Stimulated activated naive CD8-positive, alpha-beta T cell treated with anti-CD3 and anti-CD28 coated beads, Interleukin-15, Interleukin-2, amounts not matched to agents 100 ng/mL and 50 ng/mL, for 24 hours (primary cell): ENCODE measurements at regions not wholly inside any gene's neighbourhood (a gene's known extent, or its start where the extent isn't known, plus 50 kb on each side); places are given as distances from the start of the nearest gene placed in this dataset.

ENCODE experiments used
- H3K27ac Mint-ChIP-seq: one replicate; pipeline ENCODE4 v1.8.0; 2021; ENCODE audit warnings: mild to moderate bottlenecking, mixed read lengths
- H3K27me3 Mint-ChIP-seq: one replicate; pipeline ENCODE4 v1.8.0; 2021; ENCODE audit warnings: mixed read lengths
- H3K36me3 Mint-ChIP-seq: one replicate; pipeline ENCODE4 v1.8.0; 2021; ENCODE audit warnings: low read depth, mixed read lengths
- H3K4me1 Mint-ChIP-seq: one replicate; pipeline ENCODE4 v1.8.0; 2021; ENCODE audit warnings: low read depth, mixed read lengths
- H3K4me3 Mint-ChIP-seq: one replicate; pipeline ENCODE4 v1.8.0; 2021; ENCODE audit warnings: mild to moderate bottlenecking, mixed read lengths
- H3K9me3 Mint-ChIP-seq: one replicate; pipeline ENCODE4 v1.8.0; 2021; ENCODE audit warnings: mixed read lengths

DNA sequence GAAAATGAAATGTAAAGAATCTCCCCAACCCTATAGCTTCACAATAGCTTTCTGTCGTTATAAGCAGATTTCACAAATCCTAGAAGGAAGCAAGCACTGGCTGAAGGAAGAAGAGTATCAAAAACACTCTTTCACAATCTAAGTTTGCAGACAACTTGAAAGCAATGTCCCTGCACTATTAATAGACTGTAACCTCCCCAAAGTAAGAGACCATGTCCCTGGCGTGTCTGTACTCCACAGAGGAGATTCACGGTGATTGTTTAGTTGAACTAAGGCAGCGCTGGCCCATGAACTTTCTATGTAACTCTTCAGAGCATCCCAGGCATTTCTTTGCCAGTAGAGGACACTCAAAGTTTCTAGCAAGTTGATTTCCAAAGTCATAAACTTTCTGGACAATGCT, 128.0 kb upstream of the HNRNPA3 start:
- H3K4me3 Mint-ChIP-seq = no peak overlapping the region
- H3K27me3 Mint-ChIP-seq = peaks cover 13% of the 10 kb centered on the region
- H3K36me3 Mint-ChIP-seq = no peaks in the 10 kb centered on the region
- H3K27ac Mint-ChIP-seq = no peak overlapping the region
- H3K4me1 Mint-ChIP-seq = no peaks in the 10 kb centered on the region
- H3K9me3 Mint-ChIP-seq = no peaks in the 10 kb centered on the region

GRCh38 chr2:177088529-177088928, 124.1 kb upstream of the HNRNPA3 start:
- Mint-ChIP-seq H3K9me3 (no peaks in the 10 kb centered on the region), H3K4me3 (no peak overlapping the region), H3K27me3 (peaks cover 19% of the 10 kb centered on the region), H3K27ac (no peak overlapping the region), H3K36me3 (no peaks in the 10 kb centered on the region), H3K4me1 (no peaks in the 10 kb centered on the region)

- H3K36me3 Mint-ChIP-seq = no peaks in the 10 kb centered on the region
- H3K27ac Mint-ChIP-seq = no peak overlapping the region
- no peaks in the 10 kb centered on the region for H3K4me1 Mint-ChIP-seq
- no peak overlapping the region for H3K4me3 Mint-ChIP-seq
- no peaks in the 10 kb centered on the region for H3K9me3 Mint-ChIP-seq
- H3K27me3 Mint-ChIP-seq = peaks cover 24% of the 10 kb centered on the region
Observed at GRCh38 chr2:177090967-177091366, 121.6 kb upstream of the HNRNPA3 start.

- Mint-ChIP-seq H3K4me1 (no peaks in the 10 kb centered on the region), H3K4me3 (no peak overlapping the region), H3K27ac (no peak overlapping the region), H3K27me3 (peaks cover 30% of the 10 kb centered on the region), H3K36me3 (no peaks in the 10 kb centered on the region), H3K9me3 (no peaks in the 10 kb centered on the region)
Observed at GRCh38 chr2:177093371-177093770, 119.2 kb upstream of the HNRNPA3 start.

DNA sequence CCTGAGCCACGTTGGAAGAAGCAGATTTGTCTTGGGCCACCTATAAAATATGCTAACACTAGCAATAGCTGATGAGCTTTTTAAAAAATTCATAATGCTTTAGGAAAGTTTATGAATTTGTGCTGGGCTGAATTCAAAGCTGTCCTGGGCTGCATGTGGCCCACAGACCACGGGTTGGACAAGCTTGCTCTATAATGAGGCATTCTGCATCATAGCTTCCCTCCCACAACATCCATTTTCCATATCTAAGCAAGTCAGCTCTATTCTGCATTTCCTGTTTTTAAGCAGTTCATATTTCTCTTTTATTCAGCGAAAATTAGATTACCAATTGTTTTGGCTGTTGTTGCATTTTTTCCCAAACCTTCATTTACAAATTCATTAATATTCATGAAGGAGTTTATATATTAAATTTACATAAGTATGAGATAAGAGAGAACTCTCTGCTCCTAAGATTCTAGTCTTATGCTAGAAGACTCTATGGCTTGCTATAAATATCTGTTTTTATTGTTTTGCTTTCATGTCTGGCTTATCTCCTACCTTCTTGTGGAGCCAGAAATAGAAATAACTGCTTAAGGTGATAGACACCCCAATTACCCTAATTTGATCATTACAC, 114.5 kb upstream of the HNRNPA3 start:
- Mint-ChIP-seq H3K36me3 (no peaks in the 10 kb centered on the region), H3K4me3 (no peak overlapping the region), H3K27ac (no peak overlapping the region), H3K4me1 (no peaks in the 10 kb centered on the region), H3K9me3 (peaks cover 5% of the 10 kb centered on the region), H3K27me3 (peaks cover 20% of the 10 kb centered on the region)

- no peaks in the 10 kb centered on the region for H3K36me3 Mint-ChIP-seq
- H3K4me1 Mint-ChIP-seq = no peaks in the 10 kb centered on the region
- no peak overlapping the region for H3K27ac Mint-ChIP-seq
- peaks cover 5% of the 10 kb centered on the region for H3K9me3 Mint-ChIP-seq
- no peak overlapping the region for H3K4me3 Mint-ChIP-seq
- H3K27me3 Mint-ChIP-seq = peaks cover 9% of the 10 kb centered on the region
Observed at GRCh38 chr2:177101930-177102329, 110.7 kb upstream of the HNRNPA3 start.

GRCh38 chr2:177106212-177106611, 106.4 kb upstream of the HNRNPA3 start:
- H3K36me3 Mint-ChIP-seq = no peaks in the 10 kb centered on the region
- peaks cover 5% of the 10 kb centered on the region for H3K9me3 Mint-ChIP-seq
- H3K27ac Mint-ChIP-seq = no peak overlapping the region
- no peaks in the 10 kb centered on the region for H3K4me1 Mint-ChIP-seq
- no peak overlapping the region for H3K4me3 Mint-ChIP-seq
- H3K27me3 Mint-ChIP-seq = peaks cover 7% of the 10 kb centered on the region

DNA sequence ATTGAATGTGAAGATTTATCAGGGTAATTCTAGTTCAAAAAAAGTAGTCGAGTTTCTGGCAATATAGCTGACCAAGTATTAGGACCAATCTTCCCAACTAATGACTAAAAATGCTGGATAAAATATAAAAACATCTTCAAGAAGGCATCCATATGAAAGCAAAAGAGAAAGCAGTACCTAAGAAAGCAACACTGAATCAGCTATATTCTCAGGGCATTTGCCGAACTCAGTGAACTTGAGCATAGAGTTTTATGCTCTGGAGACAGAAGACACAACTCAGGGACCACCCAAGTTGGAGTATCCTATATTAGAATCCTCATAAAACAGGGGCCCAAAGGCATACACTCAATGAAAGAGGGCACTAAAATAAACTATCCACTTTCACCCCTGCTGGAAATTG, 103.7 kb upstream of the HNRNPA3 start:
- peaks cover 7% of the 10 kb centered on the region for H3K27me3 Mint-ChIP-seq
- H3K4me3 Mint-ChIP-seq = no peak overlapping the region
- H3K9me3 Mint-ChIP-seq = no peaks in the 10 kb centered on the region
- H3K4me1 Mint-ChIP-seq = no peaks in the 10 kb centered on the region
- H3K27ac Mint-ChIP-seq = no peak overlapping the region
- no peaks in the 10 kb centered on the region for H3K36me3 Mint-ChIP-seq

GRCh38 chr2:177114712-177115111, 97.9 kb upstream of the HNRNPA3 start:
- Mint-ChIP-seq H3K27ac (no peak overlapping the region), H3K27me3 (no peaks in the 10 kb centered on the region), H3K4me1 (no peaks in the 10 kb centered on the region), H3K36me3 (no peaks in the 10 kb centered on the region), H3K4me3 (no peak overlapping the region), H3K9me3 (no peaks in the 10 kb centered on the region)

- H3K27me3 Mint-ChIP-seq = peaks cover 2% of the 10 kb centered on the region
- no peak overlapping the region for H3K4me3 Mint-ChIP-seq
- H3K4me1 Mint-ChIP-seq = no peaks in the 10 kb centered on the region
- no peaks in the 10 kb centered on the region for H3K36me3 Mint-ChIP-seq
- no peaks in the 10 kb centered on the region for H3K9me3 Mint-ChIP-seq
- no peak overlapping the region for H3K27ac Mint-ChIP-seq
Observed at GRCh38 chr2:177117755-177118154, 94.8 kb upstream of the HNRNPA3 start.

- H3K27ac Mint-ChIP-seq = no peak overlapping the region
- no peak overlapping the region for H3K4me3 Mint-ChIP-seq
- no peaks in the 10 kb centered on the region for H3K4me1 Mint-ChIP-seq
- no peaks in the 10 kb centered on the region for H3K9me3 Mint-ChIP-seq
- H3K27me3 Mint-ChIP-seq = peaks cover 2% of the 10 kb centered on the region
- no peaks in the 10 kb centered on the region for H3K36me3 Mint-ChIP-seq
Observed at GRCh38 chr2:177118636-177119035, 94.0 kb upstream of the HNRNPA3 start.

DNA sequence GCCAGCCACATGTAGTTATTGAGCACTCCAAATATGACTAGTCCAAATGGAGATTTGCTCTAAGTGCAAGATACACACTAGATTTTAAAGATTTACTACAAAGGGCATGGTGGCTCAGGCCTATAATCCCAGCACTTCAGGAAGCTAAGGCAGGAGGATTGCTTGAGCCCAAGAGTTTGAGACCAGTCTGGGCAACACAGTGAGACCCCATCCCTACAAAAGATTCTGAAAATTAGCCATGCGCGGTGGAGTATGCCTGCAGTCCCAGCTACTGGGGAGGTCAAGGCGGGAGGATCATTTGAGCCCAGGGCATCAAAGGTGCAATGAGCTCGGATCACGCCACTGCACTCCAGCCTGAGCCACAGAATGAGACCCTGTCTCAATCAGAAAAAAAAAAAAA, 93.5 kb upstream of the HNRNPA3 start:
- Mint-ChIP-seq H3K4me1 (no peaks in the 10 kb centered on the region), H3K4me3 (no peak overlapping the region), H3K27ac (no peak overlapping the region), H3K27me3 (peaks cover 2% of the 10 kb centered on the region), H3K36me3 (no peaks in the 10 kb centered on the region), H3K9me3 (no peaks in the 10 kb centered on the region)

- no peak overlapping the region for H3K27ac Mint-ChIP-seq
- H3K4me3 Mint-ChIP-seq = no peak overlapping the region
- H3K4me1 Mint-ChIP-seq = no peaks in the 10 kb centered on the region
- no peaks in the 10 kb centered on the region for H3K36me3 Mint-ChIP-seq
- no peaks in the 10 kb centered on the region for H3K9me3 Mint-ChIP-seq
- peaks cover 2% of the 10 kb centered on the region for H3K27me3 Mint-ChIP-seq
Observed at GRCh38 chr2:177123048-177123447, 89.5 kb upstream of the HNRNPA3 start.

GRCh38 chr2:177124371-177124770, 88.2 kb upstream of the HNRNPA3 start:
- no peak overlapping the region for H3K27ac Mint-ChIP-seq
- no peaks in the 10 kb centered on the region for H3K9me3 Mint-ChIP-seq
- no peaks in the 10 kb centered on the region for H3K36me3 Mint-ChIP-seq
- H3K4me3 Mint-ChIP-seq = no peak overlapping the region
- no peaks in the 10 kb centered on the region for H3K4me1 Mint-ChIP-seq
- peaks cover 2% of the 10 kb centered on the region for H3K27me3 Mint-ChIP-seq

DNA sequence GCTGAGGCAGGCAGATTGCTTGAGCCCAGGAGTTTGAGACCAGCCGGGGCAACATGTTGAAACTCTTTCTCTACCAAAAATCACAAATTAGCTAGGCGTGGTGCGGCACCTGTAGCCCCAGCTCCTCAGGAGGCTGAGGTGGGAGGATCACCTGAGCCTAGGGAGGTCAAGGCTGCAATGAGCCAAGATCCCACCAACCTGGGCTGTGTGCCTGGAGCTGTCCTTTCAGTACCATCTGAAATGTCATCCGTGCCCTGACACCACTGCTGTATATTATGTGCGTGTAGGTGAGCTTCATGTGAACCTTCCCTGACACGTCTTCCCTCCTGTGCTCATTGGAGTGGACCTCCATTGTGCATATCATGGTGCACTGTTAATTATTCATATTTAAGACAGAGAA, 84.8 kb upstream of the HNRNPA3 start:
- Mint-ChIP-seq H3K4me1 (no peaks in the 10 kb centered on the region), H3K36me3 (no peaks in the 10 kb centered on the region), H3K27ac (no peak overlapping the region), H3K4me3 (no peak overlapping the region), H3K27me3 (no peaks in the 10 kb centered on the region), H3K9me3 (no peaks in the 10 kb centered on the region)

DNA sequence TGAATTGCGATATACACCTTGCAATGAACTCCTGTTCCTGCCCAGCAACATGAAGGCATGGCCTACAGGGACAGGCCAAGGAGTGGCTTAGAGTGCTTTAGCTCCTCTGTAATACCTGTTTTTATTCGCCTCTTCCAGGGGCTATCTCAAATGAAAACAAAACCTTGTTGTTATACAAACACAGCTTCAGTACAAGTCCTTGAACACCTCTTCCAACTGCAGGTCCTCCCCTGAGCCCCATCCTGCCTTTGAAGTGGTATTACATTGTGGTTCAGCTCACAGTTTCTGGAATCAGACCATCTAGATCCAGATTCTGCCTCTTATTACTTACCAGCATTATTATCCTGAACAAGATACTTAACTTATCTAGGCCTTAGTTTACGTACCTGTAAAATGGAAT, 83.0 kb upstream of the HNRNPA3 start:
- Mint-ChIP-seq H3K9me3 (no peaks in the 10 kb centered on the region), H3K36me3 (no peaks in the 10 kb centered on the region), H3K27me3 (no peaks in the 10 kb centered on the region), H3K4me3 (no peak overlapping the region), H3K4me1 (no peaks in the 10 kb centered on the region), H3K27ac (no peak overlapping the region)
